IMR-90 (cell line): ENCODE measurements at regions not wholly inside any gene's neighbourhood (a gene's known extent, or its start where the extent isn't known, plus 50 kb on each side); places are given as distances from the start of the nearest gene placed in this dataset.

Experiments used
- ATAC-seq: fragments of 200-7000 bp; cut with Tn5 transposase; 2 replicates; pipeline ENCODE4 v1.9.1; 2020; ENCODE audit warnings: low read depth, mild to moderate bottlenecking, moderate library complexity
- BruUV-seq: library from RNA; stranded (reverse); fragments of 400-500 nt; replicated peaks from 2 replicates; lab custom pipeline; 2021; lab: Mats Ljungman, UMichigan
- CTCF ChIA-PET: fragments of 300-600 bp; formaldehyde crosslinking; extraction: SDS; loops from one replicate; lab custom pipeline; 2021; ENCODE audit warnings: antibody characterized with exemption; lab: Yijun Ruan, JAX
- POLR2A ChIA-PET: fragments of 300-600 bp; sonication (Branson Sonifier 250); formaldehyde crosslinking; loops from one replicate; lab custom pipeline; 2022; ENCODE audit warnings: antibody characterized with exemption; ENCODE audit not compliant: unreplicated experiment; lab: Charles Lee
- DNase-seq: peaks from one replicate; pipeline ENCODE4 v3.0.0; 2013
- H2AFZ ChIP-seq: replicated peaks from 2 replicates; pipeline ENCODE3; 2013; ENCODE audit warnings: low read length, mild to moderate bottlenecking; ENCODE audit not compliant: poor library complexity
- H2AK5ac ChIP-seq: 2 replicates; pipeline ENCODE4 v1.6.1; 2013; ENCODE audit warnings: low read depth, low read length, inconsistent platforms
- H2AK9ac ChIP-seq: replicated peaks from 2 replicates; pipeline ENCODE3; 2013; ENCODE audit warnings: mild to moderate bottlenecking, low read depth, low read length, moderate library complexity; ENCODE audit not compliant: poor library complexity
- H2BK120ac ChIP-seq: 2 replicates; pipeline ENCODE4 v1.6.1; 2013; ENCODE audit warnings: low read depth, low read length, inconsistent platforms
- H2BK15ac ChIP-seq: 3 replicates; pipeline ENCODE4 v1.6.1; 2013; ENCODE audit warnings: low read depth, low read length, inconsistent platforms
- H2BK20ac ChIP-seq: 2 replicates; pipeline ENCODE4 v1.6.1; 2013; ENCODE audit warnings: low read depth, mild to moderate bottlenecking, inconsistent platforms, low read length, moderate library complexity
- H2BK5ac ChIP-seq: 2 replicates; pipeline ENCODE4 v1.6.1; 2013; ENCODE audit warnings: mild to moderate bottlenecking, low read depth, low read length, inconsistent platforms; ENCODE audit not compliant: poor library complexity, severe bottlenecking
- H3K14ac ChIP-seq: replicated peaks from 2 replicates; pipeline ENCODE4 v1.6.1; 2013; ENCODE audit warnings: low read depth, low read length, inconsistent platforms
- H3K18ac ChIP-seq: 2 replicates; pipeline ENCODE4 v1.6.1; 2013; ENCODE audit warnings: low read depth, low read length, control low read depth
- H3K23ac ChIP-seq: 2 replicates; pipeline ENCODE4 v1.6.1; 2013; ENCODE audit warnings: low read depth, low read length, inconsistent platforms
- H3K27ac ChIP-seq: 2 replicates; pipeline ENCODE4 v1.5.1; 2013; ENCODE audit warnings: mild to moderate bottlenecking, control low read depth, low read length; ENCODE audit not compliant: insufficient read depth
- H3K27me3 ChIP-seq: 2 replicates; pipeline ENCODE4 v1.6.1; 2013; ENCODE audit warnings: low read length; ENCODE audit not compliant: control insufficient read depth, insufficient read depth
- H3K36me3 ChIP-seq: 2 replicates; pipeline ENCODE4 v1.6.1; 2013; ENCODE audit warnings: low read length, mixed read lengths; ENCODE audit not compliant: control insufficient read depth, insufficient read depth
- H3K4ac ChIP-seq: 2 replicates; pipeline ENCODE4 v1.6.1; 2013; ENCODE audit warnings: low read depth, low read length, inconsistent platforms
- H3K4me1 ChIP-seq: 2 replicates; pipeline ENCODE4 v1.6.1; 2013; ENCODE audit warnings: low read length, mixed read lengths; ENCODE audit not compliant: control insufficient read depth, insufficient read depth
- H3K4me2 ChIP-seq: 2 replicates; pipeline ENCODE4 v1.6.1; 2013; ENCODE audit warnings: low read depth, mild to moderate bottlenecking, control low read depth, low read length, moderate library complexity
- H3K4me3 ChIP-seq: 2 replicates; pipeline ENCODE4 v1.5.1; 2013; ENCODE audit warnings: low read depth, mild to moderate bottlenecking, control low read depth, low read length, moderate library complexity; ENCODE audit not compliant: insufficient read depth
- H3K56ac ChIP-seq: 2 replicates; pipeline ENCODE4 v1.6.1; 2013; ENCODE audit warnings: low read length, inconsistent platforms; ENCODE audit not compliant: insufficient read depth; ENCODE audit errors: extremely low read depth
- H3K79me1 ChIP-seq, 2 experiments: 2 replicates each; pipeline ENCODE4 v1.6.1; 2013; ENCODE audit warnings: low read length in 2 of 2, inconsistent platforms in 1 of 2, low read depth in 1 of 2
- H3K9ac ChIP-seq: 2 replicates; pipeline ENCODE4 v1.6.1; 2013; ENCODE audit warnings: low read depth, low read length, control low read depth
- H3K9me1 ChIP-seq: 2 replicates; pipeline ENCODE4 v1.6.1; 2013; ENCODE audit warnings: low read length, inconsistent platforms; ENCODE audit not compliant: insufficient read depth
- H3K9me3 ChIP-seq: 2 replicates; pipeline ENCODE4 v1.6.1; 2013; ENCODE audit warnings: low read length; ENCODE audit not compliant: control insufficient read depth, insufficient read depth
- H4K20me1 ChIP-seq: 2 replicates; pipeline ENCODE4 v1.6.1; 2013; ENCODE audit warnings: low read length, inconsistent platforms; ENCODE audit not compliant: insufficient read depth
- H4K5ac ChIP-seq: 2 replicates; pipeline ENCODE4 v1.6.1; 2013; ENCODE audit warnings: mild to moderate bottlenecking, low read depth, low read length, control low read depth
- H4K8ac ChIP-seq, 2 experiments: 2 replicates each; pipeline ENCODE4 v1.6.1; 2013; ENCODE audit warnings: low read depth in 2 of 2, low read length in 2 of 2, control low read depth in 1 of 2, inconsistent platforms in 1 of 2
- H4K91ac ChIP-seq: 2 replicates; pipeline ENCODE4 v1.6.1; 2013; ENCODE audit warnings: low read depth, low read length, inconsistent platforms; ENCODE audit not compliant: insufficient read depth
- CEBPB ChIP-seq: IDR thresholded peaks from 2 replicates; pipeline ENCODE4 v1.6.1; 2012; ENCODE audit warnings: low read depth, low read length, improper control_type of control experiment
- CHD1 ChIP-seq: IDR thresholded peaks from 2 replicates; pipeline ENCODE4 v1.6.1; 2012; ENCODE audit warnings: low read depth, low read length, improper control_type of control experiment
- FOS ChIP-seq: fragments of 150-350 bp; IDR thresholded peaks from 2 replicates; pipeline ENCODE4 v1.6.1; 2016; ENCODE audit warnings: low read depth, low read length
- MAZ ChIP-seq: IDR thresholded peaks from 2 replicates; pipeline ENCODE4 v1.6.1; 2012; ENCODE audit warnings: low read depth, mild to moderate bottlenecking, low read length, improper control_type of control experiment, moderate library complexity, borderline replicate concordance
- MXI1 ChIP-seq: IDR thresholded peaks from 2 replicates; pipeline ENCODE4 v1.6.1; 2012; ENCODE audit warnings: low read depth, mild to moderate bottlenecking, low read length, moderate library complexity, borderline replicate concordance
- NFE2L2 ChIP-seq: fragments of 150-350 bp; IDR thresholded peaks from 2 replicates; pipeline ENCODE4 v1.6.1; 2016; ENCODE audit warnings: low read depth, mild to moderate bottlenecking, low read length
- RAD21 ChIP-seq: IDR thresholded peaks from 2 replicates; pipeline ENCODE4 v1.6.1; 2012; ENCODE audit warnings: low read length, improper control_type of control experiment
- RCOR1 ChIP-seq: IDR thresholded peaks from 2 replicates; pipeline ENCODE4 v1.6.1; 2012; ENCODE audit warnings: mild to moderate bottlenecking, low read length, improper control_type of control experiment; ENCODE audit not compliant: insufficient replicate concordance
- SMC3 ChIP-seq: fragments of 150-350 bp; IDR thresholded peaks from 2 replicates; pipeline ENCODE4 v1.6.1; 2016; ENCODE audit warnings: low read depth, mild to moderate bottlenecking, antibody characterized with exemption, low read length, moderate library complexity
- WGBS, 2 experiments: methylation state at CpG; one replicate each; pipeline versions ENCODE4 v1.1.5 to v1.1.7; 2013; ENCODE audit warnings: missing lambda C conversion rate in 2 of 2; ENCODE audit not compliant: insufficient read length in 1 of 2; ENCODE audit errors: extremely low coverage in 2 of 2; 5-methylcytosine and 5-hydroxymethylcytosine counted together
- dilution Hi-C: fragments of 300-500 bp; cut with HindIII; formaldehyde crosslinking; loops from one replicate; pipeline ENCODE4 v1.14.3; 2018; ENCODE audit warnings: low sequenced_read_pairs; ENCODE audit not compliant: unreplicated experiment
- in situ Hi-C: fragments of 300-500 bp; cut with MboI; formaldehyde crosslinking; loops from 3 replicates; pipeline ENCODE4 v1.14.3; 2019; ENCODE audit warnings: low sequenced_read_pairs, inconsistent platforms, mixed read lengths
- intact Hi-C: fragments of 100-400 bp; cut with micrococcal nuclease; formaldehyde crosslinking; loops from 2 replicates; pipeline ENCODE4 v1.10.0; 2022
- TF ChIP-seq, protein P1 (sequence below): fragments of 150-350 bp; IDR thresholded peaks from 2 replicates; pipeline ENCODE4 v1.6.1; 2016; ENCODE audit warnings: low read depth, mild to moderate bottlenecking, low read length, moderate library complexity, borderline replicate concordance
- TF ChIP-seq, protein P2 (sequence below): fragments of 150-350 bp; IDR thresholded peaks from 2 replicates; pipeline ENCODE4 v1.6.1; 2017; ENCODE audit warnings: mild to moderate bottlenecking, antibody characterized with exemption, low read length, low read depth

DNA sequence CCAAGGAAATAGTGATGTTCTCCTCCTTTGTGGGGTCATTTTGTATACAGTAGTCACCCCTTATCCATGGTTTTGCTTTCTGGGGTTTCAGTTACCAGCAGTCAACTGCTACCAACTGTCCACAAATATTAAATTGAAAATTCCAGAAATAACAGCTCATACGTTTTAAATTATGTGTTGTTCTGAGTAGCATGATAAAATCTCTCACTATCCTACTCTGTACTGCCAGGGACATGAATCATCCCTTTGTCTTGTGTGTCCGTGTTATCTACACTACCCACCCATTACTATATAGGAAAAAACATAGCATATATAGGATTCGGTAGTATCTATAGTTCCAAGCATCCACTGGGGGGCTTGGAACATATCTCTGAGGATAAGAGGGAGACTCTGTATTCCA, 120.9 kb upstream of the DCC start:
- Histone ChIP-seq H3K14ac (no peak overlapping the region), H2BK20ac (no peak overlapping the region), H4K5ac (no peak overlapping the region), H4K8ac (no peak overlapping the region), H4K91ac (no peak overlapping the region), H2BK15ac (no peak overlapping the region), H2AFZ (no peak overlapping the region), H3K4me3 (no peak overlapping the region), H2AK9ac (no peak overlapping the region), H3K9ac (no peak overlapping the region), H3K56ac (no peak overlapping the region), H3K79me1 (no peaks in the 10 kb centered on the region), H2BK120ac (no peak overlapping the region), H4K20me1 (no peaks in the 10 kb centered on the region), H3K4me2 (no peak overlapping the region), H3K36me3 (no peaks in the 10 kb centered on the region), H3K4ac (no peak overlapping the region), H3K23ac (no peak overlapping the region), H2BK5ac (no peak overlapping the region), H3K9me1 (no peaks in the 10 kb centered on the region), H3K27ac (no peak overlapping the region), H3K9me3 (peaks cover 15% of the 10 kb centered on the region), H2AK5ac (no peak overlapping the region), H3K18ac (no peak overlapping the region), H3K4me1 (no peaks in the 10 kb centered on the region), H3K27me3 (no peaks in the 10 kb centered on the region)
- TF ChIP-seq, protein P1, sequence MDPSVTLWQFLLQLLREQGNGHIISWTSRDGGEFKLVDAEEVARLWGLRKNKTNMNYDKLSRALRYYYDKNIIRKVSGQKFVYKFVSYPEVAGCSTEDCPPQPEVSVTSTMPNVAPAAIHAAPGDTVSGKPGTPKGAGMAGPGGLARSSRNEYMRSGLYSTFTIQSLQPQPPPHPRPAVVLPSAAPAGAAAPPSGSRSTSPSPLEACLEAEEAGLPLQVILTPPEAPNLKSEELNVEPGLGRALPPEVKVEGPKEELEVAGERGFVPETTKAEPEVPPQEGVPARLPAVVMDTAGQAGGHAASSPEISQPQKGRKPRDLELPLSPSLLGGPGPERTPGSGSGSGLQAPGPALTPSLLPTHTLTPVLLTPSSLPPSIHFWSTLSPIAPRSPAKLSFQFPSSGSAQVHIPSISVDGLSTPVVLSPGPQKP: no peak
- TF ChIP-seq RCOR1: no peak
- no peak for TF ChIP-seq NFE2L2
- TF ChIP-seq, protein P2, sequence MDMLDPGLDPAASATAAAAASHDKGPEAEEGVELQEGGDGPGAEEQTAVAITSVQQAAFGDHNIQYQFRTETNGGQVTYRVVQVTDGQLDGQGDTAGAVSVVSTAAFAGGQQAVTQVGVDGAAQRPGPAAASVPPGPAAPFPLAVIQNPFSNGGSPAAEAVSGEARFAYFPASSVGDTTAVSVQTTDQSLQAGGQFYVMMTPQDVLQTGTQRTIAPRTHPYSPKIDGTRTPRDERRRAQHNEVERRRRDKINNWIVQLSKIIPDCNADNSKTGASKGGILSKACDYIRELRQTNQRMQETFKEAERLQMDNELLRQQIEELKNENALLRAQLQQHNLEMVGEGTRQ: no peak
- no peak for TF ChIP-seq SMC3
- no peak for TF ChIP-seq RAD21
- TF ChIP-seq FOS: no peak
- TF ChIP-seq MAZ: no peak
- TF ChIP-seq CEBPB: no peak
- TF ChIP-seq CHD1: no peak
- no peak for TF ChIP-seq MXI1
- ATAC-seq (no peak), DNase-seq (no peak)
- ChIA-PET POLR2A (no interaction called here), CTCF (no interaction called here)
- intact Hi-C loops: no loop called here
- no CpG with 5 or more reads among the region's 3 CpGs for WGBS, 2 experiments
- no TSS peak for BruUV-seq
- dilution Hi-C loops: no loop called here
- in situ Hi-C loops: no loop called here
